Mammary epithelial cell (primary cell): ENCODE measurements at regions not wholly inside any gene's neighbourhood (a gene's known extent, or its start where the extent isn't known, plus 50 kb on each side); places are given as distances from the start of the nearest gene placed in this dataset.

ENCODE experiments used
- EZH2 ChIP-seq: IDR thresholded peaks from 2 replicates; pipeline ENCODE4 v1.6.1; 2012; ENCODE audit warnings: low read length, inconsistent platforms, borderline replicate concordance
- TF ChIP-seq, protein P1 (sequence below), 2 donors: IDR thresholded peaks in 1 of 2; conservative IDR thresholded peaks in 1 of 2; 2 replicates each; pipeline ENCODE4 v1.5.1; 2011 to 2012; ENCODE audit warnings: inconsistent platforms in 2 of 2, low read length in 2 of 2, mild to moderate bottlenecking in 2 of 2, control low read depth in 1 of 2, low read depth in 1 of 2; ENCODE audit not compliant: insufficient read depth in 1 of 2; ENCODE audit errors: extremely low read depth in 1 of 2

DNA sequence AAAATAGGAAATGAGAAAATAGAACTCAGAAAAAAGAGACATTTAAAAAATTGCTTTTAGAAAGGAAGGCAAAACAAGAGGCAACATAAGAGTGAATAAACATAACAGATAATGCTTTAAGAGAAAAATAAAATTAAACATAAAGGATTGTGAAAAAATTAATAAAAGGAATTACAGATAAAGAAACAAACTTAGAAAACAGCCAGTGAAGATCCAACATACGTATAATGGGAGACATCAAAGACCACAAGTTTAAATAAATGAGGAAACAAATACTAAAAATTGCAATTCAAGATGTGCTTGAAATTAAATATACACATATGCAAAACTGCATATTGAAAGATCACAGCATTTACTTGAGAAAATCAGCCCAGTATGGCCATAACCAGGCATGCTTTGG, 448.9 kb downstream of the NBAS start:
- TF ChIP-seq, protein P1, sequence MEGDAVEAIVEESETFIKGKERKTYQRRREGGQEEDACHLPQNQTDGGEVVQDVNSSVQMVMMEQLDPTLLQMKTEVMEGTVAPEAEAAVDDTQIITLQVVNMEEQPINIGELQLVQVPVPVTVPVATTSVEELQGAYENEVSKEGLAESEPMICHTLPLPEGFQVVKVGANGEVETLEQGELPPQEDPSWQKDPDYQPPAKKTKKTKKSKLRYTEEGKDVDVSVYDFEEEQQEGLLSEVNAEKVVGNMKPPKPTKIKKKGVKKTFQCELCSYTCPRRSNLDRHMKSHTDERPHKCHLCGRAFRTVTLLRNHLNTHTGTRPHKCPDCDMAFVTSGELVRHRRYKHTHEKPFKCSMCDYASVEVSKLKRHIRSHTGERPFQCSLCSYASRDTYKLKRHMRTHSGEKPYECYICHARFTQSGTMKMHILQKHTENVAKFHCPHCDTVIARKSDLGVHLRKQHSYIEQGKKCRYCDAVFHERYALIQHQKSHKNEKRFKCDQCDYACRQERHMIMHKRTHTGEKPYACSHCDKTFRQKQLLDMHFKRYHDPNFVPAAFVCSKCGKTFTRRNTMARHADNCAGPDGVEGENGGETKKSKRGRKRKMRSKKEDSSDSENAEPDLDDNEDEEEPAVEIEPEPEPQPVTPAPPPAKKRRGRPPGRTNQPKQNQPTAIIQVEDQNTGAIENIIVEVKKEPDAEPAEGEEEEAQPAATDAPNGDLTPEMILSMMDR (conservative IDR thresholded peaks at IDR 0.05 in 1 of 2, IDR thresholded peaks at IDR 0.05 in 1 of 2; ENCODE audit: extremely low read depth in 1 of 2, insufficient read depth in 1 of 2, low read depth in 1 of 2, low read length in 2 of 2): no peak
- no peak for TF ChIP-seq EZH2
